GM13977 (cell line): ENCODE measurements at regions not wholly inside any gene's neighbourhood (a gene's known extent, or its start where the extent isn't known, plus 50 kb on each side); places are given as distances from the start of the nearest gene placed in this dataset.

Source experiments
- DNase-seq: peaks from one replicate; pipeline ENCODE4 v3.0.0; 2012; ENCODE audit warnings: low spot score
- CTCF ChIP-seq: IDR thresholded peaks from 2 replicates; pipeline ENCODE4 v1.5.1; 2012; ENCODE audit warnings: mild to moderate bottlenecking, control low read depth; ENCODE audit not compliant: insufficient read depth; ENCODE audit errors: extremely low read depth, missing control alignments
- in situ Hi-C: fragments of 300-500 bp; cut with MboI; formaldehyde crosslinking; loops from one replicate; pipeline ENCODE4 v1.12.0; 2022; ENCODE audit warnings: low sequenced_read_pairs, low pct_unique_long_range_greater_than_20kb, mixed read lengths, inconsistent platforms; ENCODE audit not compliant: unreplicated experiment

- in situ Hi-C loops = no loop called here
Observed at GRCh38 chr2:128558895-128559532, 240.3 kb upstream of the HS6ST1 start.

DNA sequence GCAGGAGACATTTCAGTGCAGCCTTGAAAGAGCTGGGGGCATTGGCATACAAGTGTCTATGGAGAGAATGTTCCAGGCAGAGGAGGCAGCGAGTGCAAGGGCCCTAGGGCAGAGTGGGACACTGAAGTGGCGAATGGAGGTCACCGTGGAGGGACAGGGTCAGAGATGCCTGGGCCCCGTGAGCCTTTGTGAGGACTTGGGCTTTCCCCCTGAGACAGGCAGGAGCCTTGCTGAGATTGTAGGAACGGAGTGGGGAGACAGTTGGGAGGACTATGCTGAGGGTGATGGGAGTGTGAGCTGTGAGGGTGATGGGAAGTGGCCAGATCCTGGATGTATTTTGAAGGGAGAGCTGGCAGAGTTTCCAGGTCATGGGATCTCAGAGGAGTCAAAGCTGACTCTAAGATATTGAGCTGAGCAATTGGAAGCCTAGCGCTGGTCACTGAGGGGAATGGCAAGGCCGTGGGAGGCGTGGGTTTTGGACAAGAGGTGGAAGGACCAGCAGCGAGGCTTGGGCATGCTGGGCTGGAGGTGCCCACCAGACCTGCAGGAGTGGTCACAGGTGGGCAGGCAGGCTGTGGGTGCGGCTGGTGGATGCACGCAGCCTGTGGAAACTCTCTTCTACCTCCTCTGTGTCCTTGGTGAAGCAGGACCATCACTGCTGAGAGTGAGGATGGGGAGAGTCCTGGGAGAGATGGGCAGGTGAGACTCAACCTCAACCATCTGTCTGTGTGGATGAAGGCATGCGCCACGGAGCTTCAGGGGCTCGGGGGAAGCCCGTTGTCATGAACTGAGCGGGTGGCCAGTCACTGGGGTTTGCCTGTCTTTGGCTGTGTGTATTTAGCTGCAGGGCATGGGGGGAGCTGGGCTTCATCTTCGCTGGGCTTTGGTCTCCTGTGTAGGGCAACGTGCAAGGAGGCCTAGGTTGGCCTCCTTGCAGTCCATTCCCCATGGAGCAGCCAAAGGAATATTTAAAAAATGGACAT is 241.2 kb upstream of the HS6ST1 start:
- DNase-seq = no peak
- no peak for TF ChIP-seq CTCF
- in situ Hi-C loops = no loop called here

More at GRCh38 chr2:128558895-128559532, 240.3 kb upstream of the HS6ST1 start:
- DNase-seq = no peak
- no peak for TF ChIP-seq CTCF

- DNase-seq = no peak
- in situ Hi-C loops = no loop called here
- TF ChIP-seq CTCF = no peak
Observed at GRCh38 chr2:128560718-128561117, 242.1 kb upstream of the HS6ST1 start.

- in situ Hi-C loops = no loop called here
- no peak for DNase-seq
- TF ChIP-seq CTCF = no peak
Observed at GRCh38 chr2:128562471-128563347, 244.0 kb upstream of the HS6ST1 start.

DNA sequence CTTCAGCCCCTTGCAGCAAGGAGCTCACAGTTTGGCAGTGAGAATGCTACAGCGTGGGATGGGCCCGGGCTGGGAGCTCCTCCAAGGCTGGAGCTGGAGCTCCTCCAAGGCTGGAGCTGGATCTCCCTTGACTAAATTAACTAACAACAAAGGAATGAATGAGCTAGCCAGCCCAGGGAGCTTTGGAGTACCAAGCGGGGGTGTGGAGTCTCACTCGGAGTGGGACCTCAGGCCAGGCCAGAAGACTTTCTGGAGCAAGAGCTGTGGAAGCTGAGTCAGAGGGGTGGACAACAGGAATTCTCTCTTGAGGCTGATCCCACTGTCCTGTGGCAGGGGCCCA is 244.7 kb upstream of the HS6ST1 start:
- in situ Hi-C loops = no loop called here
- no peak for DNase-seq
- TF ChIP-seq CTCF = no peak

- TF ChIP-seq CTCF = no peak
- in situ Hi-C loops = no loop called here
- no peak for DNase-seq
Observed at GRCh38 chr2:128564131-128564530, 245.5 kb upstream of the HS6ST1 start.
